ENCODE measurements at regions not wholly inside any gene's neighbourhood (a gene's known extent, or its start where the extent isn't known, plus 50 kb on each side); places are given as distances from the start of the nearest gene placed in this dataset.

GRCh38 chr14:83255727-83256090 lies 1722.1 kb upstream of the SEL1L start:
- BruUV-seq (replicated peaks): no TSS peak
- Histone ChIP-seq H3K4me2 (ENCODE audit: insufficient read depth, low read length) (no peak overlapping the region), H4K20me1 (replicated peaks; ENCODE audit: control insufficient read depth, extremely low read depth, insufficient read depth, low read length) (no peaks in the 10 kb centered on the region), H3K27me3 (ENCODE audit: control insufficient read depth in 2 of 2, insufficient read depth in 2 of 2, low read length in 2 of 2) (no peaks in the 10 kb centered on the region), H3K9ac (replicated peaks; ENCODE audit: extremely low read depth, insufficient read depth, low read length) (no peak overlapping the region), H2AFZ (ENCODE audit: low read depth, low read length) (no peak overlapping the region), H3K9me3 (replicated peaks; ENCODE audit: control insufficient read depth, insufficient read depth, low read length) (no peaks in the 10 kb centered on the region), H3K4me3 (replicated peaks in 1 of 3; ENCODE audit: insufficient read depth in 1 of 3, low read depth in 1 of 3, low read length in 3 of 3) (no peak overlapping the region), H3K79me2 (ENCODE audit: control insufficient read depth, insufficient read depth, low read length) (no peaks in the 10 kb centered on the region), H3K36me3 (ENCODE audit: control insufficient read depth in 2 of 2, extremely low read depth in 1 of 2, insufficient read depth in 2 of 2, low read length in 2 of 2) (no peaks in the 10 kb centered on the region), H3K27ac (ENCODE audit: insufficient read depth, low read depth, low read length) (no peak overlapping the region), H3K9me1 (replicated peaks; ENCODE audit: control insufficient read depth, extremely low read depth, insufficient read depth, low read length) (no peaks in the 10 kb centered on the region), H3K4me1 (ENCODE audit: control insufficient read depth, extremely low read depth, insufficient read depth, low read length) (no peaks in the 10 kb centered on the region)
- TF ChIP-seq CTCF (IDR thresholded peaks at IDR 0.05; ENCODE audit: extremely low read depth in 1 of 2, insufficient read depth in 1 of 2, low read depth in 1 of 2, low read length in 2 of 2) (no peak), MAX (IDR thresholded peaks at IDR 0.05; ENCODE audit: insufficient read depth, insufficient read length) (no peak), POLR2A (IDR thresholded peaks at IDR 0.05; ENCODE audit: low read depth, low read length) (no peak), POLR2AphosphoS5 (IDR thresholded peaks at IDR 0.05; ENCODE audit: insufficient read depth, low read depth, low read length) (no peak), EZH2 (IDR thresholded peaks at IDR 0.05; ENCODE audit: borderline replicate concordance, low read depth, low read length, severe bottlenecking) (no peak), MYC (IDR thresholded peaks at IDR 0.05; ENCODE audit: low read depth, low read length) (no peak), GATA2 (IDR thresholded peaks at IDR 0.05; ENCODE audit: insufficient read depth, insufficient read length, low read depth, low read length) (no peak), FOS (IDR thresholded peaks at IDR 0.05; ENCODE audit: borderline replicate concordance, insufficient read depth, low read length) (no peak), JUN (IDR thresholded peaks at IDR 0.05; ENCODE audit: borderline replicate concordance, insufficient read depth, insufficient read length, low read depth) (no peak)
- no peak for DNase-seq (ENCODE audit: low read depth, low spot score)
- CTCF ChIA-PET: no interaction called here
- POLR2A ChIA-PET: no interaction called here
- FAIRE-seq: no peak
- intact Hi-C loops (cut with micrococcal nuclease) (no loop called here), dilution Hi-C loops (cut with MboI; ENCODE audit: extremely low pct_ligation_motif_present, low sequenced_read_pairs) (no loop called here)
